HUES64 (cell line): ENCODE measurements at regions not wholly inside any gene's neighbourhood (a gene's known extent, or its start where the extent isn't known, plus 50 kb on each side); places are given as distances from the start of the nearest gene placed in this dataset.

Experiments
- H3K27ac ChIP-seq: 2 replicates; pipeline ENCODE4 v1.7.0; 2013; ENCODE audit warnings: low read depth, low read length, inconsistent platforms
- H3K27me3 ChIP-seq: 2 replicates; pipeline ENCODE4 v1.6.1; 2013; ENCODE audit warnings: mild to moderate bottlenecking, low read length; ENCODE audit not compliant: insufficient read depth
- H3K36me3 ChIP-seq: 2 replicates; pipeline ENCODE4 v1.6.1; 2013; ENCODE audit warnings: mild to moderate bottlenecking, low read length; ENCODE audit not compliant: insufficient read depth
- H3K4me1 ChIP-seq: 2 replicates; pipeline ENCODE4 v1.6.1; 2013; ENCODE audit warnings: mild to moderate bottlenecking, low read length, moderate library complexity; ENCODE audit not compliant: insufficient read depth
- H3K4me3 ChIP-seq: 2 replicates; pipeline ENCODE4 v1.5.1; 2013; ENCODE audit warnings: mild to moderate bottlenecking, low read length, moderate library complexity
- H3K9ac ChIP-seq: 2 replicates; pipeline ENCODE4 v1.6.1; 2013; ENCODE audit warnings: mild to moderate bottlenecking, low read depth, low read length
- H3K9me3 ChIP-seq: 2 replicates; pipeline ENCODE4 v1.6.1; 2013; ENCODE audit warnings: low read depth, low read length; ENCODE audit not compliant: insufficient read depth
- WGBS: fragments of 150-250, 120-280 bp; methylation state at CpG from one replicate; pipeline ENCODE4 v1.1.7; 2013; ENCODE audit warnings: missing lambda C conversion rate; 5-methylcytosine and 5-hydroxymethylcytosine counted together

DNA sequence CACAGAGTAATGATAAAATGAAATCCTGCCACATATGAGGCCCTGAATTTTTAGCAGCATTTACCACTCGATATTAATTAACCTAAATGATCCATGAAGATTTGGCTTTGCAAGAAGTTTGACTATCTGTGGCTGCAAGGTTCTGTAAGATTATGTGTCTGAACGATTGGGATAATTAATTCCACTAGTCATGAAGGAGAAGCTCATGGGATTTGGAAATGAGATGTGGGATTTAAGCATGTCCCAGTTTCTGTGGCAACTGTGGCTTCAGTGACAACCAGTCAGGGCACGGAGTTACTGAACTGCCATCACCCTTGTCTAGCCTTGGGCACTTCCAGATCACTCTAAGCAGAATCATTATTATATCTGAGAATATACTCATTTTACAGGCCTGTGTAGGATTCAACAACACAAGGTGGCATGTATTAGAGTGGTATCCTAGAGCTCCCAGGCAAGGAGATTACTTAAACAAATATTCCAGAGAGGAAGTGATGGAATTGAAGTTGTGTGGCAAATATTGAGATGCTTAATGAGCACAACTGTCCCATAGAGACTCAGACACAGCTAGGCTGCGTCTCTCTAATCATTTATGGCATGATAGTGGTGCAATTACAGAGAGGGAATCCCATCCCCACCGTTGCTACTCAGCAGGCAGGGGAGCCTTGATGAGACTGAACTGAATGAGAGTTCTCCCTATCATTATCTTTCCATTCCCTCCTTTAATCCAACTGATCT lies 205.0 kb upstream of the KRR1 start:
- H3K9me3 ChIP-seq, result no peaks in the 10 kb centered on the region
- H3K9ac ChIP-seq, result no peak overlapping the region
- no peaks in the 10 kb centered on the region for H3K27me3 ChIP-seq
- H3K27ac ChIP-seq, result no peak overlapping the region
- WGBS, result 90% methylated on average over 4 of the region's 5 CpGs
- H3K36me3 ChIP-seq, result no peaks in the 10 kb centered on the region
- peaks cover 49% of the 10 kb centered on the region for H3K4me1 ChIP-seq
- no peak overlapping the region for H3K4me3 ChIP-seq

DNA sequence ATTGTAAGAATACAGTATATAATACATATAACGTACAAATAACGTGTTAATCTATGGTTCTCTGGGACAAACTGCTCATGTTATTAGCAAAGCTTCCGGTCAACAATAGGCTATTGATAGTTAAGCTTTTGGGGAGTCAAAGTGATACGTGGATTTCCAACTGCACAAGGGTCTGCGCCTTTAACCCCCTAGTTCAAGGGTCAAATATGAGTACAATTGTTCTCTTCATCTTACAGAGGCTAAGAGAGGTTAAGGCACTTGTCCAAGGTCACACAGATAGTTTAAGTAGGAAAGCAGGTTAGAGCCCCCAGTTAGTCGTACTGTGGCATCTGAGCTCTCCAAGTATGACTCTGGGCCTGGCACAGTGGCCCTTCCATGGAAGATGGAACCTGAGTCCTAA lies 204.3 kb upstream of the KRR1 start:
- WGBS, result 92% methylated on average over 6 of the region's 6 CpGs

DNA sequence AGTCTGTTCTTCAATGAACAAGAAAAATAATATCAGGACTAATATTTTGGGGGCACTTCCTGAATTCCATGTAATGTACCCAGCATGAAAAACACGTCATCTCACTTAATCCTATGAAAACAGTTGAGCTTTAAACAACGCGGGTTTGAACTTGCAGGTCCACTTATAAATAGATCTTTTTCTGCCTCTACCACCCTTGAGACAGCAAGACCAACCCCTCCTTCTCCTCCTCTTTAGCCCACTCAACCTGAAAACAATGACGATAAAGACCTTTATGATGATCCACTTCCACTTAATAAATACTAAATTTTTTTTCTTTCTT lies 203.9 kb upstream of the KRR1 start:
- H3K9me3 ChIP-seq, result no peaks in the 10 kb centered on the region
- H3K36me3 ChIP-seq, result no peaks in the 10 kb centered on the region
- WGBS, result 94% methylated on average over 4 of the region's 4 CpGs
- peaks cover 46% of the 10 kb centered on the region for H3K4me1 ChIP-seq
- H3K27me3 ChIP-seq, result no peaks in the 10 kb centered on the region
- H3K27ac ChIP-seq, result no peak overlapping the region
- H3K4me3 ChIP-seq, result no peak overlapping the region
- no peak overlapping the region for H3K9ac ChIP-seq

More for the DNA sequence above, 204.3 kb upstream of the KRR1 start:
- H3K9ac ChIP-seq, result no peak overlapping the region
- no peaks in the 10 kb centered on the region for H3K27me3 ChIP-seq
- no peaks in the 10 kb centered on the region for H3K36me3 ChIP-seq
- peaks cover 49% of the 10 kb centered on the region for H3K4me1 ChIP-seq
- no peak overlapping the region for H3K4me3 ChIP-seq
- H3K27ac ChIP-seq, result no peak overlapping the region
- H3K9me3 ChIP-seq, result no peaks in the 10 kb centered on the region

DNA sequence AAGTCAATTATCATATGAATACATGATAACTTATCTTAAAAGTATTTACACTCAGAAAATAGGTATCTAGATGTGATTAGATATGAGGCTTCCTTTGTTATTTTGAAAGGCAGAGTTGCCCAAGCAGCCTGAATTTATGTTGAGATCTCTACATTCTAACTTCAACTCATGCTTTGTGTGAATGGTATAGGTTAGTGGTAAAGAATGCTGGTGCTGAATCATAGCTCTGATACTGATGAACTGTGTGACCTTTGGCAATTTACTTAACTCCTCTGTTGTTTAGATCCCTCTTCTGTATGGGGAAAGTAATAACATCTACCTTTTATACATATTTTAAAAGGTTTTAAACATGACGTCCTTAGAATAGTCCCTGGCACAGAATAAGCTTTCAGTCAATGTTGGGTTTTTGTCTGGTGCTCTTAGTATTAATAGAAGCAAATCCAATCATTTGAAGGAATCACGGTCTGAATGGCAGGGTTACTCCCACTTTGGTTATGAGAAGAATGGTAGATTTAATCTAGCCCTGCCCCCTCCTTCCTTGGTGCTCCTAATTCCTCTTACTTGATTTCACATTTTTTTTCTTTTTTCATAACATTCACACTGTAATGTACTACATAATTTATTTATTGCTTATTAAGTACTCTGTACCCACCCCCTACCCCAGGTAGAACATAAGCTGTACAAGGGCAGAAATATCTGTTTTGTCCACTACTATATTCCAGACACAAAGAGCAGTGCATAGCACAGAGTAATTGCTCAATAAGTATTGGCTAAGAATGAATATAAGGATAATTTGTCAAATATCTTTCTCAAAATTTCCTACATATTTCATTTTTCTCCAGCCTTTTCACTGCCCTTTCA lies 203.3 kb upstream of the KRR1 start:
- Histone ChIP-seq H3K27me3 (no peaks in the 10 kb centered on the region), H3K27ac (no peak overlapping the region), H3K36me3 (no peaks in the 10 kb centered on the region), H3K4me3 (no peak overlapping the region), H3K9ac (no peak overlapping the region), H3K9me3 (no peaks in the 10 kb centered on the region), H3K4me1 (peaks cover 43% of the 10 kb centered on the region)
- 89% methylated on average over 2 of the region's 2 CpGs for WGBS

DNA sequence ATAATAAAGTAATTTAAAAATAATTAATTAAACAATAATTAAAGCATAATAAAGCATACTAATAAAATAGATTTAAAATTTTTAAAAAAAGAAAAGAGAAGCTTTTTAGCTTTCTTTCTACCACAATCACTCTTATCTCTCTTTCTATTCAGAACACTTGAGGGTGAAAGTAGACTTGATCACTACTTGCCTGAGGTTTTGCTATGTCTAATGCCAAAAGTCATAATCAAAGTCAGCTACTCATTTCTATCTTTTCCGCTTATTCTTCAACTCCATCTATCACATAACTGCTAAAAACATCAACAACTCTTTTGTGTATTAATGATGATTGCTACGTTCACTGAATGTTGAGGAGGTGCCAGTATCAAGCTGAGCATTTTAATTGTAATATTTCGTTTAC lies 202.0 kb upstream of the KRR1 start:
- Histone ChIP-seq H3K9ac (no peak overlapping the region), H3K27me3 (no peaks in the 10 kb centered on the region), H3K36me3 (no peaks in the 10 kb centered on the region), H3K27ac (no peak overlapping the region), H3K4me3 (no peak overlapping the region), H3K9me3 (no peaks in the 10 kb centered on the region), H3K4me1 (peaks cover 38% of the 10 kb centered on the region)
- WGBS, result 100% methylated on average over 1 of the region's 3 CpGs

DNA sequence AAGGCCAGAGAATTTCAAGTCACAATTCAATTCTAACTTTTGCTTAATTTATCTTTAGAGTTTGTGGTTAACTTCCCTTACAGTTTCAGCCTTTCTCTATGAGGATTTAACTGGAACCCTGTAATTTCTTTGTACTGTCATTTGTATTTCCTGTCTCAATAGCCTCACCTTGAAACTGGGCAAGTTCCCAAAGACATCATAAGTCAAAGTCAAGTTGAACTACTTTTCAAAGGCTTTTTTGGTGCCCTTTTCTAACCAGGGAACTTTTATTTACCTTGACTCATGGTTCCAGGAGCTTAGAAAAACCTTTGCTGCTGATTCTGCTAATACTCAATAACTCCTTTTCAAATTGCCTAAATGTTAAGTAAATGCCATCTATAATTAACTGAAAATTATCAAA lies 200.8 kb upstream of the KRR1 start:
- Histone ChIP-seq H3K9me3 (no peaks in the 10 kb centered on the region), H3K4me1 (peaks cover 38% of the 10 kb centered on the region), H3K9ac (no peak overlapping the region), H3K27ac (no peak overlapping the region), H3K4me3 (no peak overlapping the region), H3K36me3 (no peaks in the 10 kb centered on the region), H3K27me3 (no peaks in the 10 kb centered on the region)

DNA sequence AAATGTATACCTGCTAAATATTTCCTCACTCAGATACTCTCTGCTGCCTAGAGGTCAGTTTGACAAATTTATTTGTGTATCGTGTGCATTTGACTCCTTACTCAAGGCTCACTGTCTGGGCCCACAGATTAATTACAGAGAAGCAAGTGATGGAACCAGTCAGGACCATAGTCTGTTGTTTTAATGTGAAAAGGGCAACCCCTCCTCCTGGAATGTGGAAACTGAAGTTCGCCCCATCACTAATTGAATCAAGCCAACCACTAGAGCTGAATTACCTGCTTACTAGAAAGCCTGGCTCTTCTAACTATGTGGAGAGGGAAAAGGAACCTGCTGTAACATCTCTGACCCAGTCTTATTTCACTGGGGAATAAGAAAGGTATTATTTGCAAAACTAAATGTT lies 199.9 kb upstream of the KRR1 start:
- H3K27ac ChIP-seq, result no peak overlapping the region
- H3K36me3 ChIP-seq, result no peaks in the 10 kb centered on the region
- H3K27me3 ChIP-seq, result no peaks in the 10 kb centered on the region
- peaks cover 44% of the 10 kb centered on the region for H3K4me1 ChIP-seq
- H3K9ac ChIP-seq, result no peak overlapping the region
- no peaks in the 10 kb centered on the region for H3K9me3 ChIP-seq
- H3K4me3 ChIP-seq, result no peak overlapping the region
- 74% methylated on average over 2 of the region's 2 CpGs for WGBS

DNA sequence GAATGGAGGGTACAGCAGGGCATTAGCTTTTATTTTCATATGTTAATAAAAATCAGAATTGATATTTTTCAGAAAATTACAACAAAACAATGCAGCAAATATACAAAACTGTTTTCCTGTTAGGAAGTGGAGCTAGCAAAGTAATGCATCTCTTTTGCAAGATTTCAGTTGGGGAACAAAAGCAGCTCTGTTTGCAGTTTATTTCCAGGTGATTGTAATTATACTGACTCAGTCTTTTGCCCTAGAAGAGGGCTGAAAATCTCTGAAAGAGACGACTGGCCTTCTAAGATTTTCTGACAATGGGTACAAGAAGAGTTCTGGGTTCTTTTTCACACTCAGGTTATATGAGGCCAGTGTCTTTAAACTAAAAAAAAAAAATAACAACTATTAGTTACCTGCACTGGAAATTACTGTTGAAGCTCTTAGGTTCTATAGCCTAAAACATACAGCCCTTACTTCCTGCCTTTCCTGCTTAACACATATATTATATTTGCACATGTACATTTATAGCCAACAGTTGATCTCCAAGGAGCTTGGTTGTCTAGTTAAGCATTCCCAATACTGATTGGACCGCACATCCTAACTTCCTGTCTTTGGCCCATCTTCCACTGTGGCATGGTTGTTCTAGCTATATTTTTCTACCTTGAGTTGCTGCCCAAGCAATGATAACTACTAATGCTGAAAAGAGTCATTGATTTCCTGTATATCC lies 199.1 kb upstream of the KRR1 start:
- no peaks in the 10 kb centered on the region for H3K9me3 ChIP-seq
- peaks cover 52% of the 10 kb centered on the region for H3K4me1 ChIP-seq
- H3K27ac ChIP-seq, result no peak overlapping the region
- no peak overlapping the region for H3K9ac ChIP-seq
- WGBS, result 66% methylated on average over 2 of the region's 2 CpGs
- H3K36me3 ChIP-seq, result no peaks in the 10 kb centered on the region
- no peak overlapping the region for H3K4me3 ChIP-seq
- no peaks in the 10 kb centered on the region for H3K27me3 ChIP-seq

DNA sequence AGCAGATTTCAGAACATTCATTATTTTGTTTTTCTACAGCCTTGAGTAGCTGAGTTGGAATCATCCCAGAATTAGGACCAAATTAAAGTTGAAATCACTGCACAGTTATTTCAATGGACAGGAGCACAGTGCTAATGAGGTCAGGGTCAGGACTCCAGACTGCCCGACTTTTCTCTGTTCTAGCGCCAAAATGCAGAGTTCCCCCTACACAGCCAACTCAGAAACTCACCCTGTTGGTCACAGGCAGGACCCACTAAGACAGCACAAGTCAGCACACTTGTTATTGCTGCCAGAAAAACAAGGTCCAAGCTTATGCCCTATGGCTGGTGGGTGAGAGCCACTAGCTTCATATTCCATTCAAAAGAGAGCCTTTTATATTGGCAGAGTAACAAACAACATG lies 198.1 kb upstream of the KRR1 start:
- Histone ChIP-seq H3K4me1 (peaks cover 55% of the 10 kb centered on the region), H3K9ac (no peak overlapping the region)
- 93% methylated on average over 2 of the region's 2 CpGs for WGBS

DNA sequence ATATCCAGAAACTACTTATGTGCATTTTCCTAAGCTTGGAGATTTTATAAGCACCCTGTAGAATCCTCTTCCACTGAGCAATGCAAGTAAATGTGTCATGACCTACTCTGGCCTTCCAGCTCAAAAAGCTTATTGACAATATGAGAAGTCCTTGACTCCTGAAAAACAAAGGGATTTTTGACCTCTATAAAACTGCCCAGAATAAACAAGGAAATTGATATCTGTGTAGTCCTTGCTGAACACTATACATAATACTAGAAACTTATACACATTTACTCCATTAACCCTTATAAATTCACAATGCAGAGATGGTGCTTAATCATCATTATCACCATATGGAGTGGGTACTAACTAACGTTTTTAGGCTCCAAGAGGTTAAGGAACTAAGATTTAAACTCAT lies 197.4 kb upstream of the KRR1 start:
- H3K4me3 ChIP-seq, result no peak overlapping the region
- no peak overlapping the region for H3K9ac ChIP-seq
- no peaks in the 10 kb centered on the region for H3K9me3 ChIP-seq
- peaks cover 55% of the 10 kb centered on the region for H3K4me1 ChIP-seq
- no peak overlapping the region for H3K27ac ChIP-seq
- 100% methylated on average over 1 of the region's 1 CpG for WGBS
- H3K36me3 ChIP-seq, result no peaks in the 10 kb centered on the region
- H3K27me3 ChIP-seq, result no peaks in the 10 kb centered on the region

More for the DNA sequence above, 198.1 kb upstream of the KRR1 start:
- Histone ChIP-seq H3K4me3 (no peak overlapping the region), H3K9me3 (no peaks in the 10 kb centered on the region), H3K27me3 (no peaks in the 10 kb centered on the region), H3K36me3 (no peaks in the 10 kb centered on the region), H3K27ac (no peak overlapping the region)

DNA sequence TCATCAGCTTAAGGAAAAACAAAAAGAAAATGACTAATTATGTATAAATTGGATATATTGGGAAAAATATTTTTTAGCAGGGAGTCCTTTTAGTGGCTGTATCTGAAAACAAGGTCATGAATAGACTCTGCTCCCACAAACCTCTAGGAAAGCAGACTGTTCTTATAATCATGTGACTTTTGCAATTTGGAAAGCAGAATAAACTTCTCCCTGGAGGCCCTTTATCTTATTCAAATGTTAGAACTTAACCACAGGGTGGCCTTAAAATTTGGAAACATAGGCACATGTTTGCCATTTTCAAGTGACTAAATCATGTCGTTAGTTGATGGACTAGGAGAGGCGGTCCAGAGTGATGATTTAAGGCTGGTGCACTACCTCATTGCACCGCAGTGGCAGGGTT lies 196.6 kb upstream of the KRR1 start:
- H3K4me3 ChIP-seq, result no peak overlapping the region
- no peaks in the 10 kb centered on the region for H3K9me3 ChIP-seq
- H3K27me3 ChIP-seq, result no peaks in the 10 kb centered on the region
- H3K36me3 ChIP-seq, result no peaks in the 10 kb centered on the region
- H3K4me1 ChIP-seq, result peaks cover 53% of the 10 kb centered on the region
- H3K9ac ChIP-seq, result no peak overlapping the region
- H3K27ac ChIP-seq, result no peak overlapping the region
- 94% methylated on average over 3 of the region's 3 CpGs for WGBS
